ENCODE measurements at regions not wholly inside any gene's neighbourhood (a gene's known extent, or its start where the extent isn't known, plus 50 kb on each side); places are given as distances from the start of the nearest gene placed in this dataset.

- TF ChIP-seq CTCF (IDR thresholded peaks at IDR 0.05), result no peak
- no peak for TF ChIP-seq MAZ (IDR thresholded peaks at IDR 0.05; ENCODE audit: borderline replicate concordance, low read depth, low read length)
- TF ChIP-seq RAD21 (conservative IDR thresholded peaks at IDR 0.05 in 1 of 2, IDR thresholded peaks at IDR 0.05 in 1 of 2), result no peak
- TF ChIP-seq EP300 (IDR thresholded peaks at IDR 0.05), result no peak
- TF ChIP-seq RARB (CRISPR knock-in tag; IDR thresholded peaks at IDR 0.05), result no peak
- TF ChIP-seq CHD4 (IDR thresholded peaks at IDR 0.05; ENCODE audit: borderline replicate concordance), result no peak
- no peak for TF ChIP-seq RFX5 (IDR thresholded peaks at IDR 0.05)
- no peak for TF ChIP-seq POLR2A (IDR thresholded peaks at IDR 0.05; ENCODE audit: low read length)
- no peak for TF ChIP-seq RCOR1 (IDR thresholded peaks at IDR 0.05; ENCODE audit: low read depth, low read length)
- no peak for TF ChIP-seq RNF2 (IDR thresholded peaks at IDR 0.05; ENCODE audit: borderline replicate concordance, low read depth)
- no peak for TF ChIP-seq EHMT2 (IDR thresholded peaks at IDR 0.05; ENCODE audit: low read depth)
- no peak for TF ChIP-seq USF2 (IDR thresholded peaks at IDR 0.05)
- TF ChIP-seq ELK1 (IDR thresholded peaks at IDR 0.05; ENCODE audit: low read depth, low read length), result no peak
Observed at GRCh38 chr18:24910221-24910620, 441.7 kb downstream of the ZNF521 start.

Data from A549 (cell line).